Thyroid gland (tissue), 4 donors: ENCODE measurements at regions not wholly inside any gene's neighbourhood (a gene's known extent, or its start where the extent isn't known, plus 50 kb on each side); places are given as distances from the start of the nearest gene placed in this dataset.

Experiments
- DNase-seq, 2 donors: peaks; one replicate each; pipeline ENCODE4 v3.0.0-alpha.2; 2019
- H3K27ac ChIP-seq, 3 donors: fragments of 200-600 bp; sonication (generic); 1 replicate in 2 of 3; 2 replicates in 1 of 3; pipeline ENCODE4 v1.5.1; 2016 to 2019; ENCODE audit warnings: mild to moderate bottlenecking in 1 of 3, moderate library complexity in 1 of 3
- H3K27me3 ChIP-seq: fragments of 200-600 bp; sonication (generic); one replicate; pipeline ENCODE4 v1.5.1; 2019
- H3K36me3 ChIP-seq, 2 donors: fragments of 200-600 bp; sonication (generic); one replicate each; pipeline ENCODE4 v1.5.1; 2016 to 2019
- H3K4me1 ChIP-seq, 2 donors: fragments of 200-600 bp; sonication (generic); one replicate each; pipeline ENCODE4 v1.5.1; 2017 to 2019
- H3K4me3 ChIP-seq, 3 donors: fragments of 200-600 bp; sonication (generic); replicated peaks in 1 of 3; 1 replicate in 2 of 3; 2 replicates in 1 of 3; pipeline ENCODE4 v1.5.1; 2016; ENCODE audit warnings: mild to moderate bottlenecking in 1 of 3
- H3K9me3 ChIP-seq: fragments of 200-600 bp; sonication (generic); one replicate; pipeline ENCODE4 v1.5.1; 2017
- POLR2A ChIP-seq, 2 donors: fragments of 450-650 bp; IDR thresholded peaks; one replicate each; pipeline ENCODE4 v1.6.1; 2017; ENCODE audit warnings: antibody characterized with exemption in 2 of 2, mild to moderate bottlenecking in 2 of 2, moderate library complexity in 1 of 2
- WGBS, 2 donors: methylation state at CpG; one replicate each; pipeline ENCODE4 v1.1.5; 2017; 5-methylcytosine and 5-hydroxymethylcytosine counted together
- intact Hi-C: fragments of 100-400 bp; cut with DNase I; formaldehyde crosslinking; loops from one replicate; pipeline ENCODE4 v1.15.1; 2023
- TF ChIP-seq, protein P1 (sequence below), 6 experiments: fragments of 200-600 bp in 3 of 6; fragments of 450-650 bp in 3 of 6; sonication (generic) in 3 of 6; IDR thresholded peaks; one replicate each; pipeline ENCODE4 v1.5.1; 2016 to 2019; ENCODE audit warnings: antibody characterized with exemption in 6 of 6, mild to moderate bottlenecking in 2 of 6, inconsistent platforms in 1 of 6, moderate library complexity in 1 of 6

DNA sequence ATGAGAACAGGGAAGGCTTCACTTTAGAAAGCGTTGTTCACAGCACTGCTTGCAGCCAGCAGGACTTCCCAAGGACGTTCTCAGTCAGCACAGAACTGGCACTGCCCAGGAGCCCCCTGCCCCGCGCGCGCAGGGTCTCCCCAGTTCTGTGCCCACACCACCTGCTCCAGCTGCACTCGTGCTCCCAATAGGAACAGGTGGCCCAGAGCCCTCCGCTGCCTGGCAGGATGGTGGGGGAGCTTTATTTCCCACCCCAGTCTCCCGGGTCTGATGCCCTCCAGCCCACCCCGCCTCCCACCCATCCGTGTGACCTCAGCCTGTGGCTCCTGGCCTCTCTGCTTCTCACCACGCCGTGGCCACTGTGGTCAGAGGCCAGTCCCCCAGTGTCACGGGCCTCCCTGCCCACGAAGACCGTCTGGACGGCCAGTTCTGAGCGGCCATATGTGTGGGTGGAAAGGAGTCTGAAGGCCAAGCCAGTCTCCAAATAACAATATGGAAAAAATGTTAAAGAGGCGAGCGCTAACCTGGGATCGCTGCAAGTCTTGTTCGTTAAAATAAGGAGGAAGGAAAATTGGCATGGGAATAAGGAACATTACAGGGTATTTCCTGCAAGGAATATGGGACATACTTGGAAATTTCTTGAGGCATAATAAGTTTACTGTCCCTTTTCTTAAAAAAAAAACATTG is 54.6 kb upstream of the PCSK6 start:
- TF ChIP-seq POLR2A (IDR thresholded peaks at IDR 0.05) = no peak
- TF ChIP-seq, protein P1, sequence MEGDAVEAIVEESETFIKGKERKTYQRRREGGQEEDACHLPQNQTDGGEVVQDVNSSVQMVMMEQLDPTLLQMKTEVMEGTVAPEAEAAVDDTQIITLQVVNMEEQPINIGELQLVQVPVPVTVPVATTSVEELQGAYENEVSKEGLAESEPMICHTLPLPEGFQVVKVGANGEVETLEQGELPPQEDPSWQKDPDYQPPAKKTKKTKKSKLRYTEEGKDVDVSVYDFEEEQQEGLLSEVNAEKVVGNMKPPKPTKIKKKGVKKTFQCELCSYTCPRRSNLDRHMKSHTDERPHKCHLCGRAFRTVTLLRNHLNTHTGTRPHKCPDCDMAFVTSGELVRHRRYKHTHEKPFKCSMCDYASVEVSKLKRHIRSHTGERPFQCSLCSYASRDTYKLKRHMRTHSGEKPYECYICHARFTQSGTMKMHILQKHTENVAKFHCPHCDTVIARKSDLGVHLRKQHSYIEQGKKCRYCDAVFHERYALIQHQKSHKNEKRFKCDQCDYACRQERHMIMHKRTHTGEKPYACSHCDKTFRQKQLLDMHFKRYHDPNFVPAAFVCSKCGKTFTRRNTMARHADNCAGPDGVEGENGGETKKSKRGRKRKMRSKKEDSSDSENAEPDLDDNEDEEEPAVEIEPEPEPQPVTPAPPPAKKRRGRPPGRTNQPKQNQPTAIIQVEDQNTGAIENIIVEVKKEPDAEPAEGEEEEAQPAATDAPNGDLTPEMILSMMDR (IDR thresholded peaks at IDR 0.05) = no peak
- no peaks in the 10 kb centered on the region for H3K9me3 ChIP-seq
- H3K36me3 ChIP-seq = no peaks in the 10 kb centered on the region
- no peaks in the 10 kb centered on the region for H3K4me1 ChIP-seq
- no peak overlapping the region for H3K27ac ChIP-seq
- no peak for DNase-seq
- intact Hi-C loops = no loop called here
- no peaks in the 10 kb centered on the region for H3K27me3 ChIP-seq
- WGBS, 2 donors = 77 to 84% methylated on average over 22 of the region's 22 CpGs
- no peak overlapping the region for H3K4me3 ChIP-seq

DNA sequence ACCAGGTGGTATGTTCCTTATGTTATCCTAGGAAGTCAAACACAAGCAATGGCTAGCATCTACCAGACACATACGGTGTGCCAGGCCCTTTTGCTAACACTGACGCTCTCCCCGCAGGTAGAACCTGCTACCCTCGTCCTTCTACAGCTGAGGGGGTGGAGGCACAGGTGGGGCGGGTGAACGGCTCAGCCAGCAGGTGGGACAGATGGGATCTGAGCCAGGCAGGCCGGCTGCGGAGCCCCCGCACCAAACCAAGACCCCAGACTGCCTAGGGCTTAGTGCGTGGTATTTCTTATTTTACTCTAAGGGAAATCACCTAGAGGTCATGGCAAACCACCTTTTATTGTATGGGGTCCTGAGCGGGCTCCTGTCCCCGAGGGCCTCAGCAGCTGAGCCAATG is 53.9 kb upstream of the PCSK6 start:
- no peaks in the 10 kb centered on the region for H3K27me3 ChIP-seq
- no peaks in the 10 kb centered on the region for H3K9me3 ChIP-seq
- no peak for DNase-seq
- intact Hi-C loops = no loop called here
- no peak overlapping the region for H3K4me3 ChIP-seq
- H3K36me3 ChIP-seq = no peaks in the 10 kb centered on the region
- H3K4me1 ChIP-seq = no peaks in the 10 kb centered on the region
- 84% methylated on average over 12 of the region's 12 CpGs for WGBS, 2 donors
- TF ChIP-seq POLR2A (IDR thresholded peaks at IDR 0.05) = no peak
- TF ChIP-seq, protein P1 (IDR thresholded peaks at IDR 0.05) = no peak
- no peak overlapping the region for H3K27ac ChIP-seq

- Histone ChIP-seq H3K9me3 (no peaks in the 10 kb centered on the region), H3K4me3 (no peak overlapping the region), H3K27ac (no peak overlapping the region), H3K36me3 (no peaks in the 10 kb centered on the region), H3K27me3 (no peaks in the 10 kb centered on the region), H3K4me1 (no peaks in the 10 kb centered on the region)
- TF ChIP-seq POLR2A (IDR thresholded peaks at IDR 0.05) = no peak
- TF ChIP-seq, protein P1 (IDR thresholded peaks at IDR 0.05) = no peak
- 83 to 94% methylated on average over 3 to 6 of the region's 7 CpGs for WGBS, 2 donors
- DNase-seq = no peak
- intact Hi-C loops = no loop called here
Observed at GRCh38 chr15:101543026-101543390, 53.5 kb upstream of the PCSK6 start.

DNA sequence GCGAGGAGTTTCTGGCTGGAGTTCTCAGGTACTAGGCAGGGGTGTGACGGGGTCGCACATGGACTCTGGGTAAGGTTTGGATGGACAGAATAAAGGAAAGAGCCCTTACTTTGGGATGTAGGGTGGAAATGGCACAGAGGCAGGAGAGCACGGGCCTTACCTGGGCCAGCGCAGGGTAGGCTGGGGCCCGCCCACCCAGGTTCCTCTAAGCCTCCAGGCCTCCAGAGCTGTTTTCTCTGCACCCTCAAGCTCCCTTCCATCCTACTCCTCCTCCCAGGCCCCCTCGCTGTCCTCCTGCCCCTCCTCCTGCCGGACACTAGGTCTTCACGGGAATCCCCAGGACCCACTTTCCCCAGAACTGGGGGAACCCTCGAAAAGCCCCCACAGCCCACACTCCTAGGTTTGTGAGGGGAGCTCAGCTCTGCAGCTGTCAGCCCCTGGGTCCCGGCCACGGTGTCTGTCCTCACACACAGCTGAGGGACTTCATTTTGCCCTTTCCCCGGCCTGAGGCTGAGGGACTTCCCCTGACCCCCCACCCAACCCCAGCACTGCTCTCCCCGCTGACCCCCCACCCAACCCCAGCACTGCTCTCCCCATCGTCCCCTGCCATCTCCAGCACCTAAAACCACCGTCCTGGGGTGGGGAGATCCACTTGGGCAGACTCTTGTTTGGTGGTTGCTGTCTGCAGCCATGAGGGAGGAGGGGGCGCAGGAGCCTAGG is 53.0 kb upstream of the PCSK6 start:
- H3K4me3 ChIP-seq = no peak overlapping the region
- intact Hi-C loops = no loop called here
- WGBS, 2 donors = 84 to 92% methylated on average over 14 of the region's 17 CpGs
- no peaks in the 10 kb centered on the region for H3K9me3 ChIP-seq
- H3K4me1 ChIP-seq = no peaks in the 10 kb centered on the region
- no peak overlapping the region for H3K27ac ChIP-seq
- TF ChIP-seq, protein P1 (IDR thresholded peaks at IDR 0.05) = no peak
- H3K36me3 ChIP-seq = no peaks in the 10 kb centered on the region
- H3K27me3 ChIP-seq = no peaks in the 10 kb centered on the region
- DNase-seq = peak in 1 of 2 donors; percentile 20

- Histone ChIP-seq H3K27ac (no peak overlapping the region), H3K4me1 (no peaks in the 10 kb centered on the region), H3K9me3 (no peaks in the 10 kb centered on the region), H3K36me3 (no peaks in the 10 kb centered on the region), H3K4me3 (no peak overlapping the region), H3K27me3 (no peaks in the 10 kb centered on the region)
- no peak for DNase-seq
- 88 to 90% methylated on average over 9 to 14 of the region's 14 CpGs for WGBS, 2 donors
- TF ChIP-seq, protein P1 (IDR thresholded peaks at IDR 0.05) = no peak
- TF ChIP-seq POLR2A (IDR thresholded peaks at IDR 0.05) = no peak
- intact Hi-C loops = no loop called here
Observed at GRCh38 chr15:101541501-101542292, 52.2 kb upstream of the PCSK6 start.
